GM18526 (cell line): ENCODE measurements at regions not wholly inside any gene's neighbourhood (a gene's known extent, or its start where the extent isn't known, plus 50 kb on each side); places are given as distances from the start of the nearest gene placed in this dataset.

Experiments
- POLR2A ChIP-seq: IDR thresholded peaks from 3 replicates; pipeline ENCODE4 v1.6.1; 2011; ENCODE audit not compliant: insufficient read length; ENCODE audit errors: extremely low read depth

DNA sequence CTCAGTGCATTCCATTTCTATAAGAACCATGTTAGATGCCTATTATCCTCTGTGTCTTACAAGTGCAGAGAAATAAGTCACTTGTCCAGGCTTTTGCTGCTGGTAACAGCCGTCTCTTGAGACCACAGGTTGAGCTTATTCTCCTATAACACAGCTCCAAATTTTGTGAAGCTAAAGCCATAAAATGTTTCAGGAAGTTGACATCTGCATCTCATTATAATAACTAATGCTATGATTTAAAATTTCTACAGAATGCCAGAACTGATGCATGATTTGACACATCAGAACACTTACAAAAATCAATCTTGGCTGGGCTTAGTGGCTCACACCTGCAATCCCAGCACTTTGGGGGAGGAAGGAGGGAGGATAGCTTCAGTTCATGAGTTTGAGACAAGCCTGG, 986.9 kb downstream of the TYW1 start:
- TF ChIP-seq POLR2A: no peak

GRCh38 chr7:67984326-67984725, 987.7 kb downstream of the TYW1 start:
- no peak for TF ChIP-seq POLR2A

DNA sequence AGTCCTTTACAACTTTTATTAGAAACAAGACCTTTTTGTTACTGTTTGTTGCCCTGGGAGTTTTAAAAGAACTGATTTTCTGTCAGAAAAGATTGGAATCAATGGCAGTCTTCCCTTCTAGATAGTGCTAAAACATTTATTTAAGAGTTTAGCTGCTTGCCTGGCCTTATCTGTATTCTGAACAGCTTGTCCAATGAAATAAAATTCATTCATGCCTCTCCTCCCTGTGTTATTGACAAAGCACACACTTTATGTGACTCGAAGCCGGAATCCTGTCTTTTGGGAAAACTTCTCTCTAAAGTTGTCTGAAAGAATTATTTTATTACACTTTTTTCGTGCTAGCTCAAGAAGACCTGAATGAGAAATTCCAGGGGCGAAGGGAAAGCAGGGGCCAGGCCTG, 992.5 kb downstream of the TYW1 start:
- TF ChIP-seq POLR2A: no peak

DNA sequence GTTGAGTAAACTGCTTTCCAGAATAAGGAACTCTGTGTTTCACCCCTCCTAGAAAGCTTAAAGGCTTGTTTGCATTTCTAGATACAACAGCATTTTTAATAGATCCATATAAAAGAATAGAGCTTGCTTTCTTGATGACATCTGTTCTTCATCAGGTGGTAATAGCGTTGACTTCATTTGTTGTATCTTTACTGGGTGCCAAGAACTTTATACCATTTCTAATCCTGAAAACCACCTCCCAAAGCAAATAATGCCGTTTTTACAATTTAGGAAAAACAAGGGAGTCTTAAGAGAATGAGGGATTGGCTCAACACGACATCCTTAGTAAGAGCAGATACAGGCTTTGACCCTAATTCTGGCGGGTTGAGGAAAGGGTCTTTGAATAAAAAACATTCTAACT, 993.4 kb downstream of the TYW1 start:
- TF ChIP-seq POLR2A: no peak

- TF ChIP-seq POLR2A: no peak
These were observed 994.1 kb downstream of the TYW1 start for GRCh38 chr7:67990716-67991115.

DNA sequence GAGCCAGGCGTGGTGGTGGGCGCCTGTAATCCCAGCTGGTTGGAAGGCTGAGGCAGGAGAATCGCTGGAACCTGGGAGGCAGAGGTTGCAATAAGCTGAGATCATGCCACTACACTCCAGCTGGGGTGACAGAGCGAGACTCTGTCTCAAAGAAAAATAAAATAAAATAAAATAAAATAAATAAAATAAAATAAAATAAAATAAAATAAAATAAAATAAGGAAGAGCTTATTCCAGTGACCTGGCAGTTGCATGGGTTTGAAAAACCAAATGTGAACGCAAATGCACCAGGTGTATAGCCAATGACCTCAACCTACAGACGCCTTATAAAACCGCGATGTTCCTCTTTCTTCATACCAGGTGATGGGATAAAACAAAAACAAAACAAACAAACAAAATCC, 995.7 kb downstream of the TYW1 start:
- TF ChIP-seq POLR2A: no peak

- TF ChIP-seq POLR2A: no peak
These were observed 1009.4 kb downstream of the TYW1 start for GRCh38 chr7:68005992-68006391.

- no peak for TF ChIP-seq POLR2A
These were observed 1010.0 kb downstream of the TYW1 start for GRCh38 chr7:68006619-68007018.

- no peak for TF ChIP-seq POLR2A
These were observed 1013.1 kb downstream of the TYW1 start for GRCh38 chr7:68009716-68010115.

GRCh38 chr7:68014031-68014736, 1017.6 kb downstream of the TYW1 start:
- no peak for TF ChIP-seq POLR2A

DNA sequence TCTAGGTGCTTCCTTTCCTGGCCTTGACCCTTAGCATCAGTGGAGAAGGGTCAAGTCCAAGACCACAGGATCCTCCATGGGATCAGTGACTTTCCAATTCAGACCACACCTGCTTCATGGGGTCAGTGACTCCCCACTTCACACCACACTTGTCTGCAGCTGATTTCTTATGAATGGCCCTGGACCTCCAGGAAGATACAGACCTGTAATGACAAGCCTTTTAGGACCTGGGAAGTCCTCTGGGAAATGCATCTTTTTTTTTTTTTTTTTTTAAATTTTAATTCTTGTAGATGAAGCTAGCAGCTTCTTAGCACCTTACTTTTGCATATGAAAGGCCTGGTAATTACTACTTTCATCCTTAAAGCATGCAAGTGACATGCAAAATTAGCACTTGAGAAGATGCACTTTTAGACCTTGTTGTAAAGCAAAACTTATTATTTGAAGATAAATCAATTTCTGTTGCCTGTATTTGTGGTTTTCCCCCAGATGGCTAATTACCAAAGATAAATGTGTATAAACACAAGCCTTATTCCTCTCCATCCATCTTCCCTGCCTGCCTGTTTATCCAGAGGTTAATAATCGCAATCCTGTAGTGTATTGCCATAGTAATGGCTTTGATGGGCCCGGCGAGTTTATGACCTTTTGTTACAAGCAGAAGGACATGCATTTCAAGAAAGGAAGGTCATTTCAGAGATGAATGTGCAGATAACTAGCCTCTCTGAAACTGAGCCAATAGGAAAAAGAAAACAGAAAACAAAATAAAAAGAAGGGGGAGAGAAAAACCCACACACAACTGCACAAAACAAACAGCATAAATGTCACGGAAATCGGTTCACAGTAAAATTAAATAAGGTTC, 1018.7 kb downstream of the TYW1 start:
- no peak for TF ChIP-seq POLR2A

- TF ChIP-seq POLR2A: no peak
These were observed 1019.4 kb downstream of the TYW1 start for GRCh38 chr7:68015978-68016532.

- no peak for TF ChIP-seq POLR2A
These were observed 1023.5 kb downstream of the TYW1 start for GRCh38 chr7:68020102-68020501.

DNA sequence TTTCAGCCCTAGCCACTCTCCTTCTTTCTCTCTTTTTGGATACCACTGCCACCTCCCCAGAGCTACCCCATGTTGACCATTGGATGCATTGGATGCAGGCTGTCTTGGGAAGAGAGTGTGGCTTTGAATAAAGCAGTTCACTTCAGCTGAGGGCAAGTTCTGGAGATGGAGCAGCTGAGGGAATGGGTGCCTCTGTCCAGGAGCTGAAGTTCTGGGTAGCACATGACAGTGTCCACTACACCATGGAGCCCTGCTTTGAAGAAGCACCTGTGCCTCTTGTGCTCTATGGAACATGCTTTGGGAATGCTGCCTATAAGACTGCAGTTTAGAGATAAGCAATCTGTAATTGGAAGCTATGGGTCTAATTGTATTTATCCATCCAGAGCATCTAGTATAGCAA, 1028.7 kb downstream of the TYW1 start:
- no peak for TF ChIP-seq POLR2A

- TF ChIP-seq POLR2A: no peak
These were observed 1033.9 kb downstream of the TYW1 start for GRCh38 chr7:68030530-68030929.
